ENCODE measurements at regions not wholly inside any gene's neighbourhood (a gene's known extent, or its start where the extent isn't known, plus 50 kb on each side); places are given as distances from the start of the nearest gene placed in this dataset.

- H3K4me1 Mint-ChIP-seq, result no peaks in the 10 kb centered on the region
- DNase-seq, result no peak
- H3K36me3 Mint-ChIP-seq, result no peaks in the 10 kb centered on the region
- H3K4me3 Mint-ChIP-seq, result no peak overlapping the region
- peaks cover 6 to 33% (median 17%) of the 10 kb centered on the region in 6 donors for H3K9me3 Mint-ChIP-seq
- H3K27ac Mint-ChIP-seq, result no peak overlapping the region
- H3K27me3 Mint-ChIP-seq (ENCODE audit: low read depth in 3 of 3), result no peaks in the 10 kb centered on the region
These were observed 450.7 kb upstream of the NXPH2 start for GRCh38 chr2:139230881-139231280.

DNA sequence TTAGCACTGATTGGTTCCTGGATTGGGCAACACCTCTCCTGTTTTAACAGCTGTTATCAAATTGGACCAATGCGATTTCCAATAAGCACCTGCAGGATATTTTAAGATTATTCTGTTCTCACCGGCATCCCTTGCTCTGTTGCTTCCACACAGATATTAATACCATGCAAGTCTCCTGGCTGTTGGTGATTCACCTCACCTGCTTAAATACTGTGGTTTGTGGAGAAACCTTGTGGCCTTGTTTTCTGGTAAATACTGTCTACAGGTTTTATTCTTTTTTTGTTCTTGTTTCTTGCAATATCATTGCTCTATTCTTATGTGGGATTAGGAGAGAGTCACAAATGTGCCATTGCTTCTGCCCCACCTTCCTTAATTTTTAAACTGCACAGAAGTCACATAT lies 448.1 kb upstream of the NXPH2 start:
- no peak for DNase-seq
- Mint-ChIP-seq H3K27me3 (ENCODE audit: low read depth in 3 of 3) (no peaks in the 10 kb centered on the region), H3K27ac (no peak overlapping the region), H3K9me3 (peaks cover 2 to 20% (median 8%) of the 10 kb centered on the region in 6 donors), H3K4me1 (no peaks in the 10 kb centered on the region), H3K4me3 (no peak overlapping the region), H3K36me3 (no peaks in the 10 kb centered on the region)

DNA sequence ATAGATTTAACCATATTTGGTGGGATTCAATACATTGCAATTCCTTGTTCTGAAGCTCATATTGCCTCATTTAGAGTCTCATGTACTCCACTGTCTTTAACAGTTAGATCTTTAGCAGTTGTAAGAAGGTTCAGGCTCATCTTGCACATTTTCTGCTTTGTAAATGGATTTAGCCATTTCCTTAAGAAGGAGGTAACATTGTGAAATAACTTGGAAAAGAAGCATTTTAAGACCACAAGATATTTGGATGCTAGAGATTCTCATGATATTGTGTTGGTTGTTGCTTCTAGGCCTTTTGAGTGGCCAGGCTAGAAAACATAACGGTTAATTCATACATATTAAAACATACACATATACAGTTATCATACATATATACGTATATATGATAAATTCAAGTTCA lies 445.8 kb upstream of the NXPH2 start:
- H3K36me3 Mint-ChIP-seq, result no peaks in the 10 kb centered on the region
- no peak for DNase-seq
- no peak overlapping the region for H3K27ac Mint-ChIP-seq
- no peaks in the 10 kb centered on the region for H3K4me1 Mint-ChIP-seq
- no peak overlapping the region for H3K4me3 Mint-ChIP-seq
- peaks cover 0 to 1% (median 0%) of the 10 kb centered on the region in 3 donors for H3K27me3 Mint-ChIP-seq (ENCODE audit: low read depth in 3 of 3)
- H3K9me3 Mint-ChIP-seq, result peaks cover 8 to 20% (median 12%) of the 10 kb centered on the region in 6 donors

- H3K4me3 Mint-ChIP-seq, result no peak overlapping the region
- H3K9me3 Mint-ChIP-seq, result peaks cover 13 to 55% (median 31%) of the 10 kb centered on the region in 6 donors
- DNase-seq, result no peak
- H3K36me3 Mint-ChIP-seq, result no peaks in the 10 kb centered on the region
- no peaks in the 10 kb centered on the region for H3K4me1 Mint-ChIP-seq
- no peak overlapping the region for H3K27ac Mint-ChIP-seq
- peaks cover 0 to 1% (median 0%) of the 10 kb centered on the region in 3 donors for H3K27me3 Mint-ChIP-seq (ENCODE audit: low read depth in 3 of 3)
These were observed 438.0 kb upstream of the NXPH2 start for GRCh38 chr2:139218181-139218580.

DNA sequence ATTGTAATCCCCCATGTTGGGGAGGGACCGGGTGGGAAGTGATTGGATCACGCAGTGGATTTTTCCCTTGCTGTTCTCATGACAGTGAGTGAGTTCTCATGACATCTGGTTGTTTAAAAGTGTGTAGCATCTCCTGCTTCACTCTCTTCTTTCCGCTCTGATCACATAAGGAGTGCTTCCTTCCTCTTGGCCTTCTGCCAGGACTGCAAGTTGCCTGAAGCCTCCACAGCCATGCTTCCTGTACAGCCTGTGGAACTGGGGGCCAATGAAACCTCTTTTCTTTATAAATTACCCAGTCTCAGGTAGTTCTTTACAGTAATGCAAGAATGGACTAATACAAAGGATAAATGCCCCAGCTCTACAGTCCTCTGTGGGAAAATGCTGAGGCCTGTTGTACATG lies 437.5 kb upstream of the NXPH2 start:
- no peak overlapping the region for H3K27ac Mint-ChIP-seq
- no peak for DNase-seq
- no peaks in the 10 kb centered on the region for H3K27me3 Mint-ChIP-seq (ENCODE audit: low read depth in 3 of 3)
- no peak overlapping the region for H3K4me3 Mint-ChIP-seq
- H3K9me3 Mint-ChIP-seq, result peaks cover 10 to 55% (median 29%) of the 10 kb centered on the region in 6 donors
- no peaks in the 10 kb centered on the region for H3K36me3 Mint-ChIP-seq
- H3K4me1 Mint-ChIP-seq, result no peaks in the 10 kb centered on the region

DNA sequence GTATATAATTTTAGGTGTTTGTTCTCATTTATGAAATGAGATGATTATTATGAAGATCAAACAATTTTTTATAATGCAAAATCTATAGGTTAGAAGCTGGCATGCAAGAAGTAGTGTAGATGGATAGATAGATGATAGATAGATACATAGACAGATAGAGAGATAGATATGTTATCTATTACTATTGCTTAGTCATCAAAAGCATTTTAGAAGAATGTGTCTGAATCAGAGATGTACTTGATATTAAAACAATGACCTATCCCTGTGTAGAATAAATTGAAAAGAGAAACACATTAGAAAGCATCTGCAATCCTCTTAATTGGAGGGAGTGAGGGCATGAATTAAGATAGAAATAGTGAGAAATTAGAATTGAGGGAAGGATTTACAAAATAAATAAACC lies 436.2 kb upstream of the NXPH2 start:
- H3K4me1 Mint-ChIP-seq, result no peaks in the 10 kb centered on the region

DNA sequence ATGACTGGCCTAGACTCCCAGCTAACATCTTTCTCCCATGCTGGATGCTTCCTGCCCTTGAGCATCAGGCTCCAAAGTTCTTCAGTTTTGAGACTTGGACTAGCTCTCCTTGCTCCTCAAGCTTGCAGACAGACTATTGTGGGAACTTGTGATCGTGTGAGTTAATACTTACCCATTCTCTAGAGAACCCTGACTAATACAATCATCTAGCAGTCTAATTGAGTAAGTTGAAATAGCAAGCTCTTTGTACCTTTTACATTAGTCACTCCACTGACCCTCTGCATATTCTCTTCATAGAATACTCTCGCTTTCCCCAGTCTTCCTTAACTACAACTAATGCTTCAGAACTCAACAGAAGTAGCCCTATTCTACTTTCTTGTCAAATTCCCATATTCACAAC lies 434.6 kb upstream of the NXPH2 start:
- no peaks in the 10 kb centered on the region for H3K4me1 Mint-ChIP-seq
- H3K9me3 Mint-ChIP-seq, result peaks cover 16 to 50% (median 27%) of the 10 kb centered on the region in 6 donors
- H3K36me3 Mint-ChIP-seq, result no peaks in the 10 kb centered on the region
- H3K4me3 Mint-ChIP-seq, result no peak overlapping the region
- no peak overlapping the region for H3K27ac Mint-ChIP-seq
- no peak for DNase-seq
- H3K27me3 Mint-ChIP-seq (ENCODE audit: low read depth in 3 of 3), result no peaks in the 10 kb centered on the region

More for the DNA sequence above, 436.2 kb upstream of the NXPH2 start:
- Mint-ChIP-seq H3K9me3 (peaks cover 16 to 53% (median 31%) of the 10 kb centered on the region in 6 donors), H3K27ac (no peak overlapping the region), H3K27me3 (ENCODE audit: low read depth in 3 of 3) (no peaks in the 10 kb centered on the region), H3K4me3 (no peak overlapping the region), H3K36me3 (no peaks in the 10 kb centered on the region)
- no peak for DNase-seq

DNA sequence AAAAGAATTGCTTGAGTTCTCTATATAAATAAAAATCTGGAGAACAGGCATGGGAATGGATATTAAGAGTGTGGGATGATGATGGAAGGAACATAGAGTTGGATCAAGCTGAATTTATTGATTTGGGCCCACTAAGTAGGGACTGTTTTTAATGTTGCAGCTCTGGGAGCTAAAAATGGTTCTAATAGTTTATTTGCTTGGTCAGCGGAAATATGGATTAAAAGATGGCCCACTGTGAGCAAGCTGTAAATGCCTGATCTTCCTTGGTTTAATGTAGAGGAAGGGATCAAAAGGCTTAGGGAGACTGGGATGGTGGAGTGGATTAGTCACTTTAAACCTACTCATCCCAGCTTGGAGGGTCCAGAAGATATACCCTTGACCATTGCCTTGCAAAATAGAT lies 429.4 kb upstream of the NXPH2 start:
- Mint-ChIP-seq H3K27ac (no peak overlapping the region), H3K4me3 (no peak overlapping the region), H3K36me3 (no peaks in the 10 kb centered on the region), H3K9me3 (peaks cover 5 to 31% (median 13%) of the 10 kb centered on the region in 6 donors), H3K4me1 (no peaks in the 10 kb centered on the region), H3K27me3 (ENCODE audit: low read depth in 3 of 3) (no peaks in the 10 kb centered on the region)
- DNase-seq, result no peak

DNA sequence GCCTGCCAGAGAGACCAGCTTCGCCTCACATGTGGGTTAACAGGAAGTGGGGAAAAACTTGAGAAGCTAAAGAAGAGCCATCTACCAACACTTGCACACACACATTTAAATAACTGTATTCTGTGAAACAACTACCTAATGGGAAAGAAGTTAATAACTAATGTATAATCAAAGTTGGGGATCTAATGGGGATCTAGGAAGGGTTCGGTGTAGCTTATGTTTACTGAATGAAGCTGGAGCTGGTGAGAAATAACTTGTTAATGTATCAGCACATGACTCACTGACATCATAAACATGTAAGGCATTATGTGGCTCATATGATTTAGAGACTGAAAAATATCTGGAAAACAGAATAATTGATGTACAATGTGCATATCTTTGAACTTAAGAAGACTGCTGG lies 421.3 kb upstream of the NXPH2 start:
- H3K9me3 Mint-ChIP-seq, result peaks cover 2 to 27% (median 11%) of the 10 kb centered on the region in 6 donors

GRCh38 chr2:139196754-139197153 lies 416.6 kb upstream of the NXPH2 start:
- Mint-ChIP-seq H3K27me3 (ENCODE audit: low read depth in 3 of 3) (no peaks in the 10 kb centered on the region), H3K9me3 (peaks cover 6 to 56% (median 25%) of the 10 kb centered on the region in 6 donors), H3K36me3 (no peaks in the 10 kb centered on the region), H3K4me3 (no peak overlapping the region), H3K27ac (no peak overlapping the region), H3K4me1 (no peaks in the 10 kb centered on the region)
- no peak for DNase-seq

More for the DNA sequence above, 421.3 kb upstream of the NXPH2 start:
- no peak for DNase-seq
- no peaks in the 10 kb centered on the region for H3K4me1 Mint-ChIP-seq
- no peak overlapping the region for H3K4me3 Mint-ChIP-seq
- H3K27me3 Mint-ChIP-seq (ENCODE audit: low read depth in 3 of 3), result no peaks in the 10 kb centered on the region
- no peaks in the 10 kb centered on the region for H3K36me3 Mint-ChIP-seq
- no peak overlapping the region for H3K27ac Mint-ChIP-seq

- no peak overlapping the region for H3K27ac Mint-ChIP-seq
- peaks cover 0 to 4% (median 0%) of the 10 kb centered on the region in 3 donors for H3K36me3 Mint-ChIP-seq
- no peaks in the 10 kb centered on the region for H3K4me1 Mint-ChIP-seq
- no peaks in the 10 kb centered on the region for H3K27me3 Mint-ChIP-seq (ENCODE audit: low read depth in 3 of 3)
- no peak for DNase-seq
- H3K9me3 Mint-ChIP-seq, result peaks cover 2 to 59% (median 26%) of the 10 kb centered on the region in 6 donors
- H3K4me3 Mint-ChIP-seq, result no peak overlapping the region
These were observed 414.4 kb upstream of the NXPH2 start for GRCh38 chr2:139194546-139194945.

DNA sequence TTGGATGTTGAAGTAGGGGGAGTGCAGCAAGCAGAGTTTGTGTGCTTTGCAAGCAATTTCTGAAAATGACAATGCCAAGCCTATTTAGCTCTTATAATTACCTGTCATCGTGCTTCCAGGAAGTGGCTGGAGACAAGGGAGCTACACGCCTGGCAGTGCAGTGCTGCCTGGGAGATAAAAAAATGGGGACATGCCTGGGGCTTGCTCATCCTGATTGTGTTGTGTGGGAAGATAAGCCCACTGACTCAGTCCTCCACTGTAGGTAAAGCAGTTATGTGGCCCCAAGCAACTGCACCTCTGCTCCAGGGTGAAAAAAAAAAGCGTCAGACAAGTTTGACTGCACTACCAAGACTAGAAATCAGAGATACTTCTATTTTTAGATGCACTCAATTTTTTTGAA lies 396.9 kb upstream of the NXPH2 start:
- Mint-ChIP-seq H3K4me3 (no peak overlapping the region), H3K4me1 (no peaks in the 10 kb centered on the region), H3K27me3 (ENCODE audit: low read depth in 3 of 3) (no peaks in the 10 kb centered on the region), H3K36me3 (no peaks in the 10 kb centered on the region), H3K9me3 (peaks cover 3 to 62% (median 19%) of the 10 kb centered on the region in 6 donors), H3K27ac (no peak overlapping the region)
- DNase-seq, result no peak

GRCh38 chr2:139175510-139175909 lies 395.3 kb upstream of the NXPH2 start:
- Mint-ChIP-seq H3K36me3 (no peaks in the 10 kb centered on the region), H3K27ac (no peak overlapping the region), H3K27me3 (ENCODE audit: low read depth in 3 of 3) (no peaks in the 10 kb centered on the region), H3K9me3 (peaks cover 0 to 56% (median 19%) of the 10 kb centered on the region in 6 donors), H3K4me1 (no peaks in the 10 kb centered on the region), H3K4me3 (no peak overlapping the region)
- DNase-seq, result no peak

DNA sequence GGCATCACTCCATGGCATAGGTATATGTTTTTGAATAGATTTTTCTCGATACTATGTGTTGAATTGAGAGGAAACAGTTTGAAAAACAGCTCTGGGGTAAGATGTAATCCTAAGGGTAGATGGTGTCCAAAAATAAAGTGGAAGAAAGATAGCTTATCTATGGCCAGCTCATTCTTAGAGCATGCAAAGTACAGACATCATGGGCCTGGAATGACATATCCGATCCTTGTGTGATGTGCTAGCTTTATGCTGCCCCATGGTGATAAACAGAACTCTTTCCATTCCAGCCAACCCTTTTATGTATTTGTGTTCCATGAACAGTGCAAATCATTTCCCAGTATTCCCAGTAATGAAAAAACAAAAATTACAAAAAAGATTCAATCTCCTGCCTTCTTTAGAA lies 390.2 kb upstream of the NXPH2 start:
- Mint-ChIP-seq H3K4me3 (no peak overlapping the region), H3K27me3 (ENCODE audit: low read depth in 3 of 3) (no peaks in the 10 kb centered on the region), H3K4me1 (no peaks in the 10 kb centered on the region), H3K36me3 (no peaks in the 10 kb centered on the region), H3K27ac (no peak overlapping the region), H3K9me3 (peaks cover 0 to 41% (median 17%) of the 10 kb centered on the region in 6 donors)
- DNase-seq, result no peak

GRCh38 chr2:139165601-139166000 lies 385.4 kb upstream of the NXPH2 start:
- Mint-ChIP-seq H3K4me3 (no peak overlapping the region), H3K27me3 (ENCODE audit: low read depth in 3 of 3) (no peaks in the 10 kb centered on the region), H3K36me3 (no peaks in the 10 kb centered on the region), H3K4me1 (no peaks in the 10 kb centered on the region), H3K9me3 (peaks cover 4 to 44% (median 11%) of the 10 kb centered on the region in 6 donors), H3K27ac (no peak overlapping the region)
- no peak for DNase-seq

All from immature natural killer cell (primary cell).